SU-DHL-6 (cell line): ENCODE measurements at regions not wholly inside any gene's neighbourhood (a gene's known extent, or its start where the extent isn't known, plus 50 kb on each side); places are given as distances from the start of the nearest gene placed in this dataset.

Source experiments
- H2AFZ ChIP-seq: fragments of 200-600 bp; sonication (generic); 2 replicates; pipeline ENCODE4 v1.6.1; 2014; ENCODE audit warnings: low read depth, mild to moderate bottlenecking, moderate library complexity, mixed read lengths, antibody characterized with exemption, low read length; ENCODE audit not compliant: severe bottlenecking
- H3F3A ChIP-seq: fragments of 200-600 bp; shearing (Covaris generic); 2 replicates; pipeline ENCODE4 v1.6.0; 2016; ENCODE audit warnings: antibody characterized with exemption, mild to moderate bottlenecking; ENCODE audit not compliant: insufficient read depth
- H3K27ac ChIP-seq: fragments of 200-600 bp; sonication (generic); 2 replicates; pipeline ENCODE4 v1.5.1; 2016; ENCODE audit warnings: low read depth, mild to moderate bottlenecking, low read length, moderate library complexity, mixed read lengths
- H3K27me3 ChIP-seq: fragments of 200-600 bp; sonication (generic), shearing (Covaris generic); 2 replicates; pipeline ENCODE4 v1.6.0; 2014; ENCODE audit warnings: mild to moderate bottlenecking, low read length
- H3K36me3 ChIP-seq: fragments of 200-600 bp; sonication (generic); 2 replicates; pipeline ENCODE4 v1.6.1; 2014; ENCODE audit warnings: mild to moderate bottlenecking, low read length, mixed read lengths
- H3K4me2 ChIP-seq: fragments of 300-600, 200-600 bp; shearing (Covaris generic), sonication (generic); 2 replicates; pipeline ENCODE4 v1.6.0; 2014; ENCODE audit warnings: low read length, low read depth, mild to moderate bottlenecking; ENCODE audit not compliant: poor library complexity, severe bottlenecking
- H3K4me3 ChIP-seq: fragments of 200-600 bp; sonication (generic); 2 replicates; pipeline ENCODE4 v1.5.1; 2014; ENCODE audit warnings: antibody characterized with exemption, low read length, mild to moderate bottlenecking, mixed read lengths; ENCODE audit not compliant: insufficient read depth, poor library complexity, severe bottlenecking
- H3K79me2 ChIP-seq: fragments of 200-600 bp; sonication (generic); 2 replicates; pipeline ENCODE4 v1.6.1; 2014; ENCODE audit warnings: mild to moderate bottlenecking, low read length, moderate library complexity; ENCODE audit not compliant: insufficient read depth
- H3K9ac ChIP-seq: fragments of 200-600 bp; sonication (generic); 2 replicates; pipeline ENCODE4 v1.7.0; 2014; ENCODE audit warnings: mild to moderate bottlenecking, low read length
- H3K9me2 ChIP-seq: fragments of 200-600 bp; sonication (generic); replicated peaks from 2 replicates; pipeline ENCODE4 v1.6.1; 2014; ENCODE audit warnings: low read length; ENCODE audit not compliant: insufficient read depth
- H3K9me3 ChIP-seq: fragments of 200-600 bp; sonication (generic); 2 replicates; pipeline ENCODE4 v1.6.1; 2014; ENCODE audit warnings: low read length, mixed read lengths; ENCODE audit not compliant: insufficient read depth
- H4K20me1 ChIP-seq: fragments of 200-600 bp; sonication (generic); 2 replicates; pipeline ENCODE4 v1.6.1; 2014; ENCODE audit warnings: low read depth, mild to moderate bottlenecking, antibody characterized with exemption, low read length, moderate library complexity, mixed read lengths
- EZH2phosphoT487 ChIP-seq: fragments of 200-600 bp; sonication (generic), shearing (Covaris generic); conservative IDR thresholded peaks from 2 replicates; pipeline ENCODE4 v1.6.1; 2018; ENCODE audit warnings: mild to moderate bottlenecking, antibody characterized with exemption, low read length, moderate library complexity, mixed read lengths
- TF ChIP-seq, protein P1 (sequence below): fragments of 200-600 bp; sonication (generic); IDR thresholded peaks from one replicate; pipeline ENCODE4 v1.5.1; 2017; ENCODE audit warnings: antibody characterized with exemption, mild to moderate bottlenecking, low read length, moderate library complexity; ENCODE audit not compliant: insufficient read depth, poor library complexity, severe bottlenecking

DNA sequence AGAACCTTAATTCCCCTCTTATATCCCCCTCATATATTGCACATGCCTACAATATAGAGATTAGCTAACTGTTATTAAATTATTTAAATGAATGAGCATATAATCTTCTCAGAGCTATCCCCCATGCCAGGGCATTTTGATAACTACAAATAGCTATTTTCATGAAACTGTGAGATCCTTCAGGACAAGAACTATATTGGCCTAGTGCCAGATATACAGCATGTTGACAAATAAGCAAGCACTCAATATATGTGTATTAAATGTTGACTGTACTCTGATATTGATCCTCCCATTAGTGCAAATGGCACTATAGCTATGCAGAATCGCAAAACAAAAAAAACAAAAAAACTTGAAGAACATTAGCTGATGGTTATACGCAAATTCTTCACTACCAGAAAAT, 134.1 kb upstream of the OTX2 start:
- Histone ChIP-seq H3K27me3 (no peaks in the 10 kb centered on the region), H3K9me3 (no peaks in the 10 kb centered on the region), H3K9me2 (no peaks in the 10 kb centered on the region), H3K27ac (no peak overlapping the region), H3K36me3 (no peaks in the 10 kb centered on the region), H4K20me1 (no peaks in the 10 kb centered on the region), H3K4me3 (no peak overlapping the region), H3K9ac (no peak overlapping the region), H2AFZ (no peak overlapping the region), H3K79me2 (no peaks in the 10 kb centered on the region), H3K4me2 (no peak overlapping the region), H3F3A (no peaks in the 10 kb centered on the region)
- TF ChIP-seq, protein P1, sequence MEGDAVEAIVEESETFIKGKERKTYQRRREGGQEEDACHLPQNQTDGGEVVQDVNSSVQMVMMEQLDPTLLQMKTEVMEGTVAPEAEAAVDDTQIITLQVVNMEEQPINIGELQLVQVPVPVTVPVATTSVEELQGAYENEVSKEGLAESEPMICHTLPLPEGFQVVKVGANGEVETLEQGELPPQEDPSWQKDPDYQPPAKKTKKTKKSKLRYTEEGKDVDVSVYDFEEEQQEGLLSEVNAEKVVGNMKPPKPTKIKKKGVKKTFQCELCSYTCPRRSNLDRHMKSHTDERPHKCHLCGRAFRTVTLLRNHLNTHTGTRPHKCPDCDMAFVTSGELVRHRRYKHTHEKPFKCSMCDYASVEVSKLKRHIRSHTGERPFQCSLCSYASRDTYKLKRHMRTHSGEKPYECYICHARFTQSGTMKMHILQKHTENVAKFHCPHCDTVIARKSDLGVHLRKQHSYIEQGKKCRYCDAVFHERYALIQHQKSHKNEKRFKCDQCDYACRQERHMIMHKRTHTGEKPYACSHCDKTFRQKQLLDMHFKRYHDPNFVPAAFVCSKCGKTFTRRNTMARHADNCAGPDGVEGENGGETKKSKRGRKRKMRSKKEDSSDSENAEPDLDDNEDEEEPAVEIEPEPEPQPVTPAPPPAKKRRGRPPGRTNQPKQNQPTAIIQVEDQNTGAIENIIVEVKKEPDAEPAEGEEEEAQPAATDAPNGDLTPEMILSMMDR = no peak
- TF ChIP-seq EZH2phosphoT487 = no peak

DNA sequence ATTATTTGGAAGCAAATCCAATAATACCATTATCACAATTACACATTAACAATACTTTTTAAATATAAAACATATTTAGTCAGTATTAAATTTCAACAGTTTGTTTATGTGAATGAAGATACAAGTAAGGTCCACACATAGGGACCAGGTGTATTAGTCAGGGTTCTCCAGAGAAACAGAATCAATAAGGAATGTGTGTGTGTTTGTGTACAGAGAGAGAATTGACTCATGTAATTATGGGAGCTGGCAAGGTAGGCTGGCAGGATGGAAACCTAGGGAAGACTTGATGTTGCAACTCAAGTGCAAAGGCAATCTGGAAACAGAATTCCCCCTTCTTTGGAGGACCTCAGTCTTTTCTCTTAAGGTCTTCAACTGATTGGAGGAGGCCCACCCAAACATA, 123.2 kb upstream of the OTX2 start:
- Histone ChIP-seq H2AFZ (no peak overlapping the region), H3K36me3 (no peaks in the 10 kb centered on the region)

DNA sequence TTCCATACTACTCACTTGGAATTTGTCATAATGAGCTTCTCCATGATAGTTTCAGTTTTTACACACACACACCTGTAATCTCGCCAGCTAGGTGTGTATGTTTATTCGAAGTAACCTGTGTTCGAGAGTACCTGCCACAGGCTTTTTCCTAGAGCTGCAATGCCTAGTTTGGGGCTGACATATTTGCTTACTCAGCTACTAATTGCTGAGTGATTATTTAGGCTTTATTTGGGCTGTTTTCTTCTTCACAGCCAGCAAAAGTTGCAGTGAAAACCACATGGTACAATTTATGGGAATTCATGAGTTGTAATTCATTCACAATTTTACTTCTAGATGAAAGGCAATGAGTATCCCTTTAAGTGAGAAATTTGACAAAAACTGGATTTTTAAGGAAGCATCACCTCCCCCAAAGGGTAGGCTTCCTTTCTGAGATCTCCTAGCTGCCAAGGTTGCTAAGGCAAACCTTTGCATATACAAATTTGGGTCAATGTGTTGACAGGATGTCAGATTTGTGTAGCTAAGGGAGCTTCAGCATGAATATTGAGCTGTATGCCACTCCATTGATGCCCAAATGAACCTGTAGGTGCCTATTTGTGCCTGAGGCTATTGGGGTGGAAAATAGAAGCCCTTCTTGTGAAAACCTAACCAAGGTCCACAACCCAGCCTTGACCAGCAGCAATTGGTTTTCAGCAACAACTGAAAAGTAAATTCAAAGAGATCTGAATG, 108.7 kb upstream of the OTX2 start:
- Histone ChIP-seq H3K4me3 (no peak overlapping the region), H3K27me3 (no peaks in the 10 kb centered on the region), H3K4me2 (no peak overlapping the region), H3K79me2 (no peaks in the 10 kb centered on the region), H3F3A (no peaks in the 10 kb centered on the region), H3K36me3 (no peaks in the 10 kb centered on the region), H2AFZ (no peak overlapping the region), H3K9me3 (no peaks in the 10 kb centered on the region), H4K20me1 (no peaks in the 10 kb centered on the region), H3K9ac (no peak overlapping the region), H3K27ac (no peak overlapping the region), H3K9me2 (no peaks in the 10 kb centered on the region)
- no peak for TF ChIP-seq EZH2phosphoT487
- TF ChIP-seq, protein P1 = no peak

More for the DNA sequence above, 123.2 kb upstream of the OTX2 start:
- Histone ChIP-seq H3K27me3 (no peaks in the 10 kb centered on the region), H3K4me3 (no peak overlapping the region), H3K27ac (no peak overlapping the region), H3F3A (no peaks in the 10 kb centered on the region), H3K9me2 (no peaks in the 10 kb centered on the region), H3K79me2 (no peaks in the 10 kb centered on the region), H4K20me1 (no peaks in the 10 kb centered on the region), H3K9ac (no peak overlapping the region), H3K4me2 (no peak overlapping the region), H3K9me3 (no peaks in the 10 kb centered on the region)
- TF ChIP-seq, protein P1 = no peak
- TF ChIP-seq EZH2phosphoT487 = no peak
